HG02623 (cell line): ENCODE measurements at regions not wholly inside any gene's neighbourhood (a gene's known extent, or its start where the extent isn't known, plus 50 kb on each side); places are given as distances from the start of the nearest gene placed in this dataset.

Source experiments
- ATAC-seq: cut with Tn5 transposase; IDR thresholded peaks from one replicate; pipeline ENCODE4 v1.9.1; 2021; ENCODE audit warnings: moderate library complexity; ENCODE audit not compliant: unreplicated experiment

DNA sequence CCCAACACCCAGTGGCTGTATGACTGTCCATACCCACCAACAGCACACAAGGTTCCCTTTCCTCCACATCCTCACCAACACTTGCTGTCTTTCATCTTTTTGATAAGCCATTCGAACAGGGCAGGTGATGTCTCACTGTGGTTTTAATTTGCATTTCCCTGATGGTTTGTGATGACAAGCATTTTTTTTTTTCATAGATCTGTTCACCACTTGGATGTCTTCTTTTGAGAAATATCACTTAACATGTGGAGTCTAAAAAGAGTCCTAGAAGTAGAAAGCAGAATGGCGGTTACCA lies 198.1 kb upstream of the DIO3 start:
- no peak for ATAC-seq

DNA sequence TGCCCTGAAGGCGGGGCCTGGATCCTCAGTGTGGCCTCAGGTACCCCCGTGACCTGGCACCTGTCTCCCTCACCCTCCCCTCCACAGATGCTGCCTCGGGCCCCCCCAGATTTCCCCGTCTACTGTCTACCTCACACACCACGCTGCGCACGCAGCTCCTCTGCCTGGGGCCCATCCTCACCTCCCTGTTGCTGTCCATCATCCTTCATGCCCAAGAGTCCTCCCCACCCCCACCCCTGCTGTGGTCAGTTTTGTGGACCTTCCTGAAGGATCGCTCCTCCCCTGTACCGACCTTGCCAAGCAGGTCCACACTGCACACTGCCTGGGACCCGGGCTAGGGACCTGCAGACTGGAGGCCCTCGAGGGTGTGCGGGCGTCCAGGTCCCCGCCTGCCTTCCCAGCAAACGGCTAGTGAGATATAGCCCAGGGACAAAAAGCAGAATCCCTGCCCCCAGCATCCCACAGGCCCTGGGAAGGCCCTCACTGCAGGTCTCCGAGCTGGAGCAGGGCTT lies 197.4 kb upstream of the DIO3 start:
- no peak for ATAC-seq

DNA sequence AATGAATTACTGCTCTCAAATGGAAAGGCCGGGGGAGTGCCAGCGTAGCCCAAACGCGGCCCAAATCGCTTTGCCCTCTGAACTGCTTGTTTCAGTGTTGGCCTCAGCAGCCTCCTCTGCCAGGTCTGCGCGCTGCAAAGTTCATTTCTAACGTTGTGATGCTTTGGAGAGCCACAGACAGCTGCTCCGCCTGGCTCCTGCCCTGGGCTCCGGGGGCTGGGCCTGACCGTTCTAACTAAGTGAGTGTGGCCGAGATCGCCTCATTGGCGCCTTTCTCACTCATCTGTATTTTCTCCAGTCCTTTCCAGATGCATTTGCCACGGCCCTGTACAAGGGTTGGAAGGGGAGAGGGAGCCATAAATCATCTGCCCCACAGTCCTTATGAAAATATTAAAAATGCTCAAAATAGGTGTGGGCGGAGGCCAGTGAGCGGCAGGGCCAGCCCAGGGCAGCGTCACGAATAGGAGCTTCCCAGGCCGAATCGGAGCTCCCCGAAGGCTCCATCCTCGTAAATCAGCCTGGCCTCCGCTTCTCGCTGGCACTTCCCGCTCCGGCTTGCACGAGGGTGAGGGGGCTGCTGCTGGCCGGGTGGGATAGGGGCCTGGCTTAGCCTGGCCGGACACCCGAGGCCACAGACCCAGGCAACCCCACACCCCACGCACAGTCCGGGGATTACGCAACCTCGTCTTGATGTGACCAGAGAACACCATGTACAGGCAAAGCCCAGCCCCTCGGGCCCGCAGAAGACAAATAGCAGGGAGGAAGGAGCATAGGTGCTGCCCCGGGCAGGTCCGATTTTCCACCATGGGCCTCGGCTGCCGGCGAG lies 196.6 kb upstream of the DIO3 start:
- ATAC-seq: no peak

DNA sequence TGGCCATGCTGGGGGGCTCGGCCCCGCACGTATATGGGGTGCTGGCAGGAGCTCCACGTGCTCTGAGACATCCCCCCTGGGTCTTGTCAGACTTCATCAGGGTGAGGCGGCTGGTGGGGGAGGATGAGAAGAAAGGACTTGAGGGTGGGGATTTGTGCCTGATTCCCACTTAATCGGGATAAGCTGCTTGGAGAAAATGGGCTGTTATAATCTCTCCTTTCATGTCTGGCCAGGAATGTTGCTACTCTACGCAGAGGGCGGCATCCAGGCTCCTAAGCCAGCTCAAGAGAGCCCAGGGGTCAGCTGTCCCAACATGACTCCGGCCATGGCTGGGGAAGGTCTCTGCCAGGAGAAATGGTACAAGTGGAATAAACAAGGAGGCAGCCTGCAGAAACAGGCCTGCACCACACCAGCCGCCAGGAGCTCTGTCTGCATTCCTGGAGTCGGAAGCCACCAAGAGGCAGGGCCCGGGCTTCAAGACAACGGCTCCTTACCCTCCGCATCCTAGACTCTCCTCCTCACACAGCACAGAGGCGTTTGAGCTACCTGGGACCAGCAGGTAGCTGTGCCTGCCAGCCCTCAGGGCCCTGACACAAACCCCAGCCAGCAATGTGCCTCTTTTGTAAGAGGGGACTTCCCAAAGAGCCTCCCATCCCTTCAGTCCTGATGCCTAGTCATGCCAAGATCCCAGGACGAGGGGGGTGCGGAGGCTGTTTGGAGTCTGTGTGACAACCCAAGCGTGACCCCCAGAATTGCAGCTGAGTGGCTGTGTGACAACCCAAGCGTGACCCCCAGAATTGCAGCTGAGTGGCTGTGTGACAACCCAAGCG lies 195.8 kb upstream of the DIO3 start:
- no peak for ATAC-seq

DNA sequence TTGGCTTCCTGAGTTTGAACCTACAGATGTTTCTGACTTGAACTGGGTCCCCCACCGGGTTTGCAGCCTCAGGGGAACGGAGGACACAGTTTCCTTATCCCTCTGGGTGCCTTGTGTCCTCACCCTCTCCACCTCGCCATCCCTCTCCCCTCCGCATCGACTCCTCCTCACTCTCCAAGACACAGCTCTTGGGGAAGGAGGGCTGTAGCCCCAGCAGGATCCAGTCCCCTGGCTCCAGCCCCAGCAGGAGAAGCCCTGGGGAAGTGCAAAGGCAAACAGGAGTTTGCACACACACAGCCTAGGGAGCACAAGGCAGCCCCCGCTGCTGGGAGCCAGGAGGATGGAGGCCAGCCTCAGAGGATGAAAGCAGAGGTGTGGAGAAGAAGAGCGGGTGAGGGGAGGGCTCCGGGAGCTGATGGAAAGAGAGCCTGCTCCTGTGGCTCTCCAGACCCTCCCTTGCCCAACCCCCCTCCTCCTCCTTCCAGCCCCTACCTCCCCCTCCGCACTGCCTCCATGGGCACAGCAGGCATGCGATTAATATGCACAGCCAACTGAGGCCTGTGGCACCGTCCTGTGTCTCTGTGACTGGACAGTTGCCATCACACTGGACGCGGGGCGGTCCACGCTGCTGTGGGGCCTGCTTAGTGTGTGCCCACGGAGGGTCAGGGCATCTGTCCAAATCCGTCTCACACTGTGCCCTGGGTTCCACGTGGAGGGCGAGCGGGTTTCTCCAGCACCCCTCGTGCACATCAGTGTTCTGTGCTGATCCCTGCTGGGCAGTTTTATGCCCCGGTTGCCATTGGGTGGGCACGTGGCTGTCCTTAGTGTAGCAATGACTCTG lies 193.7 kb upstream of the DIO3 start:
- no peak for ATAC-seq

DNA sequence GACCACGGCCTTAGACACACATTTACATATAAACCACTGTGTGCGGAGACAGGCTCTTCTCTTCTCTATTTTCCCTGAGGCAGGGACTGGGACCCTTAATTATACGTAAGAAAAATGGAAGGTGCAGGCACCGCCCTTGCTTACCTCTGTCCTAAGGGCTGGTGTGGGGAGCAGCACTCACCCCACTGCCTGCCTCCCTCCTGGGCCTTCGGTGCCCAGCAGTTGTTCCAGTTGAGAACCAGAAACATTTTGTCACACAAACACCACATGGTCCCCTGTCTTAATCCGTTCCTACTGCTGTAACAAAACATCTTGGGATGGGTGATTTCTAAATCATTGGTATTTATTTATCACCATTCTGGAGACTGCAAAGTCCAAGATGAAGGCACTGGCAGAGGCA lies 192.7 kb upstream of the DIO3 start:
- ATAC-seq: no peak

DNA sequence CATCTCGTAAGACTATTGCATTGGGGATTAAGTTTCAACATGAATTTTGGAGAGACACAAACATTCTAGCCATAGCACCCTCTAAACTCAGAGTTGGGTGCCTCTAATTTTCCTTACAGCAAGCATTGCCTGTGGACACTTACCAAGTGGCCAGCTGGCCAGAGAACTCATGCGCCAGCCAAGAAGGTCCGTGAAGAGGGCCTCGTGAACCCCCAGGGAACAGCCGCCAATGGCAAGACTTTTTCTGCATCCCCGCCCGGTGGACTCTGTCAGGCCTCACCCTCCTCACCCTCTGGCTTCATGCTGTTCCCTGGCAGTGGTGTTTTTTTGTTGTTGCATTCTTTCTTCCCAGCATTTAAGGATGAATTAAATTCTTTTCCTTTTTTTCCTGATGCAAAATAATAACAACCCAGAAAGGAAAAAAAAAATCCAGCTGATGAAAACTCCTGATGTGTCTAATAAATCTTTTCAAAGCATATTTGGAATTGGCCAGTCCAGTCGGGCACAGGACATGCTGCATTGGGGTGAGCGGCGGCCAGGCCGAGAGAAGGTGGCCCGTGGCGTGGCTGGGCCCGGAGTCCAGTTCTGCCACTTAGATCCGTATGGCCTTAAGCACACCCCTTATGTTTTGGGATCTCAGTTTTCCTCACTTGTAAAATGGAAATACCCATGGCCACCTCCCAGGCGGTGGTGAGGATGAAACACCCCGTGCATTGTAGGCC lies 191.9 kb upstream of the DIO3 start:
- no peak for ATAC-seq

DNA sequence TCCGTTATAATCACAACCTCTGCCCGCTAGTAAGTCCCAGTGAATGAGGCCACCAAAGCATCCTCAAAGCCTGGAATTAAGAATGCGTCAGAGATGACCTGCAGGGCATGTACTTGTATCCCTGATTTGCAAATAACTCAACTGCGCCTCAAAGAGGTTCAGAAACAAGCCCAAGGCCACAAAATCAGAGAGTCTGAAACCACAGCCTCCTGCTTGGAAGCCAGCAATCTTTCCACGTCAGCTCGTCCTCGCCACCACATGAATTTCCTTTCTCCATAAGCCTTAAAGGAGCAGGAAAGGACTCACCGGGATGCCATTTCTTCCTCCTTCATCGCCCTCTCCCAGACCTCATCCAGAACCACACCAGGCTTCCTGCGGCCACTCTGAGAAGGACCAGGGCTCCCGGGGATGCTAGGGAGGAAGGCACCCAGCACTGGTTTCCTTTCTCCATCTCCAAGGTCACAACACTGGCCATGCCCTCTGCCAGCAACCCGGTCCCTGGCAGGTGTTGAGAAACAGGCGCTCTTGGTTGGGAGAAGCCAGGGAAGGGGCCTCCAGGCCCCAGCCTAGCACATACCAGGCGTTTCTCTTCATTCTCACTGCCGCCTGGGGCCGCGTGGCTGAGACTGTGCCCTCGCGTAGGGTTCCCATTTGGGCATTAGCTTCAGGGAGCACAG lies 191.2 kb upstream of the DIO3 start:
- ATAC-seq: no peak

DNA sequence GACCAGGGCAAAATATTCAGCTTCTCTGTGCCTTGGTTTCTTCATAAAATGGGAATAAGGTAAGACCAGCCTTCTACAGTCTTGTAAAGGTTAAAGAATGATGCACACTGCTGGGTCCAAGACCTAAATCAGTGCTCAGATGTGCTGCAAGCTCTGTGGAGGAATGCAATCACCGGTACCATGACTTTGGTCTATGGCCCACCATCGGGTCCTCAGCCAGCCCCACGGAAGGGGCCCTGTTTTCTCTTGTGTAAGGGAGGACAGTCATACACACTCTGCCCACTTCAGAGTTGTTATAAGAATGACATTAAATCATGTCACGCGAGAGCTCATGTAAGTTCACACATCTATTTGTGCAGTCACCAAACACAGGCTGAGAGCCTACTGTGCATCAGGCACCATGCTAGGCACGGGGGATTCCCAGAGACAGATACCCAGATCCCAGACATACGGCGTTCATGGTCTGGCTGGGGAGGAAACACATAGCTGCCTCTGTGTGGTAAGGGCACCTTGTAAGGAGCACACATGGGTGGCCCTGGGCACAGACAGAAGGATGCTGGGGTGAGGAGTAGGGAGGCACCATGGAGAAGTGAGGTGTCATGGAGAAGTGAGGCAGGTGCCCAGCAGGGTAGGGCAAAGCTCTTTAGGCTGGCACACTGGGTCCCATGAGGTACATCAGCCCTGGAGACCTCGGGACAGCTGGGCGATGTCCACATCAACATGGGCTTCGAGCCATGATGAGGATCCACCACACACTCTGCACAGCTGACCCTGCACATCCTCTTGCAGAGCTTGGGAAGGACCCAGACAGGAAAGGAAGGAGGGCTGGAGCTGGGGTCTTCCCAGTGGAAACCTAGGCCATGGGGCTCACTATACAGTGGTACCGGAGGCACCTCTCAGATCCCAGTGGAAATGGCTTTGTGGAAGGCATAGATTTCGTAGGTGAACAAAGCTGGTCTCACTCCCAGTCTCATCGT lies 190.4 kb upstream of the DIO3 start:
- ATAC-seq: no peak

DNA sequence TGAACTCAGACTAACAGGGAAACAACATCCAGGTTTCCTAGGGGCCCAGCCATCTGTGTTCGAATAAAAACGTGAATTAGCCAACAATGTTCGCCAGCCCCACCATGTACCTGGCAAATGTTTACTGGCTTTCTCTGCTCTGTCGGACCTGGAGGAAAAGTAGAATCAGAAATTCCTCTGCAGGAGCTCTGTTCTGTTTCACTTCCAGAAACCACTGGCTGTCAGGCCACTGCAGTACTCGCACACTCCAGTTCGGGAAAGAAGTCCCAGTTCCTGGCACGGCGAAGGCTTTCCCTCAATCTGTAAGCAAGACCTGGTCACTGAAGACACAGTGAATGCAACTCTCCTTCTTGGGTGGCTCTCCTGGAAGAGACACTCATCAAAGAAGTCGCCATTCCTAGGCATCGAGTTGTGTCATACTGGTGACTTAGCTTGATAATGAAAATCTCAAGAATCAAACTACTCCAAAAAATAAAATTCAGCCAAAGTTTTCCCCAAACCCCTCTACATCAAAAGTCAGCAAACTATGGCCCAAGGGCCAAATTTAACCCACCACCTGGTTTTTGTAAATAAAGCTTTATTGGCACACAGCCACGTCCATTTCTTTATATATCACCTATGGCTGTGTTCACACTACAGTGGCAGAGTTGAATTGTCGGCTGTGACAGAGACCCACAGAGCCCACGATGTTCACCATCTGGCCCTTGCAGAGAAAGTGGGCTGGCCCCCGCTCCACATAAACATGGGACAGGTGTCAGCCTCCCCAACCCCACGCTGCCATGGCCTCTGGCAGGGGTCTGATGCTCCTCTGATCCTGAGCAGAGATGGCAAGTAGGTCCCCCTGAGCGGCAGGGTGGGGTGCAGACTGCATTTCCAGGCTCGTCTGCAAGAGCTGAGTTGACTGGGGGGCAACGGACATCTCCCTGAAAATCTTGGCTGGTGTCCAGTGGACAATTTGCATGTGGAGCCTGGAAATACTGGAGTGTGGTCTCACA lies 189.2 kb upstream of the DIO3 start:
- ATAC-seq: no peak

DNA sequence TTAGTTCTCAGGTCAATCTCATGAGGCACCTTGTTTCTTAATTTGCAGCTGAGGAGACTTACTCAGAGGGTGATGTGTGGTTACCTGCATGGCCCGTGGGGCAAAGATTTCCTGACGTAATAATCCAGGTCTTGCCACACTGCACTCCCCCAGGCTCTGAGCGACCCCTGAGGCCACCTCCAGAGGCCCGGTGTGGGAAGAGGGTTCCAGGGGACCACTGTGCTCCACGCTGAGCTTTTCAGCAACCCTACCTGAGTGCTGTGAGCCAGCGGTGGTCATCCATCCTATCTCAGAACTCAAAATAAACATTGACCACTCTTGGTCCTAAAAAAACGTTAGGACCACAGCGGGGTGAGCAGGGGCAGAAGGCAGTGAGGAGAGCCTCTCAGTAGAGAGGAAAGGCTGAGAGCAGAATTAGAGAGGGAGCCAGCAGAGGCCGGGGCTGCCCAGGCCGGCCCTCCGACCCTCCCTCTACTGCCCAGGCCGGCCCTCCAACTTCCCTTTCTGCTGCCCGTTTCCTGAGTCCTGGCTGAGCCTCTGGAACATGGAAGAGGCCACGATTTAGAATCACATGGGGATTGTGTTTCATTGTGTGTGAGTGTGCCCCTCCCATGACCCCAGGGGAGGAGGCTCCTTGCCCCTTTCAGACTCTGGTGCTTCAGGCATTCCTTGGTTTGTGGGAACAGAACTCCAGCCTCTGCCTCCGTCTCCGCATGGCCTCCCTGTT lies 188.2 kb upstream of the DIO3 start:
- no peak for ATAC-seq

DNA sequence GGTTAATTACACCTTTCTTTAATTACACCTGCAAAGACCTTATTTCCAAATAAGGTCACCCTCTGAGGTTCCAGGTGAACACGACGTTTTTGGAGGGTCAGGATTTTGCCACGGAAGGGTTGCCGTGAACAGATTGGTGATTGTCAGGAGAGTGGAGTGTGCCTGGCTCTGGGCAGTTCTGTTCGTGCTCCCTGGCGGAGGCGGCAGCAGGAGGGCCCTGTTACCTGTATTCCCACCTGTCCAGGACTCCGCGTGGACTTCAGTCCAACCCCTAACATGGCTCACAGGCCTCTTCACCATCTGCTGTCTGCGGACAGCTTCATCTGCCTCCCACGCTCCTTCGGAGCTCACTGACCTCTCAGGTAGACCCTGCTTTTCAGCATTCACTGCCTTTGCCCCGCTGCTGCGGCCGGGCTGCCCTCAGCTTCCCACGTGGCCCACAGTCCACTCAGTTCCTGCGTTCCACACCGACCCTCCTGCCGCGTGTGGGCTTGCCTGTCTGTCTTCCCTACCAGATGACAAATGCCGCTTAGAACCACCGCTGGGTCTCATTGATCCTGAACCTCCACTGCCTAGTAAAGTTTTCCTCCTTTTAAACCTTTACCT lies 187.5 kb upstream of the DIO3 start:
- no peak for ATAC-seq

DNA sequence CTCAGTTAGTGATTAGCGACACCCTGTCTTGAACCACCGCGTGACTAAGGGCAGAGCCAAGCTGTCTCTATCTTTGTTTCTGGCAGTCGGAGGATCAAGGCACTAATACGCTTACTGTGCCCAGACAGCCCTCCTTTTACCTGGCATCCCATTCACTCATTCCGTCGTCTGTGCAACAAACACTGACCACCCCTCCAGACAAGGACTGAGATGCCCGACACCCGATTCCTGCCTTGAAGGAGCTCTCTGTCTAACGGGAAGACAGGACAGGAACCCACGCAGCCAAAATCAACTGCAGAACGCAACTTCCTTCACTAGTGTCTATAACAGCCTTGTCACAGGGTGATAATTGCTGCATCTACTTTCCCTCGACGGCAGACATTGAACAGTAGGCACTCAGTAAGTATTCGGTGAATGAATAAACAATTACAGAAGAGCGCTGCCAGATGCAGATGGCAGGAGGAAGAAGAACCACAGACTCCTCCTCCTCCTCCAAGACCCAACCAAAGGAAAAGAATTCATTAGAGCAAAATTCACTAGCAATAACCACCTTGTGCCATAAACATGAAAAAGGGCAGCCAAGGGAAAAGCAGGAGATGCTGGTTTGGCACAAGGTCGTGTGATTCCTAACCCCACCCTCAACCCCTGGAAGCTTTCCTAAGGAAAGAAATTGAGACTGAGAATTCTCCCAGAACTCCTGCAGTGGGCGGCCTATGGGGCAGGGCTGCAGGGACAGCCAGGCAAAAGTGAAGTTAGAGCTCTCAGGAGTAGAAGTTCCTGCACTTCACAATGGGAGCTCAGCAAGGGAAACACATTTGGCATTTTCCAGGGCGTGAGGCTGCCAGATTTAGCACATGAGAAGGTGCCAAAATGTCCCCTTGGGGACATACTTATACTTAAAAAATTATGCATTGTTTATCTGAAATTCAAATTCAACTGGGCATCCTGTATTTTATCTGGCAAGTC lies 186.6 kb upstream of the DIO3 start:
- ATAC-seq: no peak

DNA sequence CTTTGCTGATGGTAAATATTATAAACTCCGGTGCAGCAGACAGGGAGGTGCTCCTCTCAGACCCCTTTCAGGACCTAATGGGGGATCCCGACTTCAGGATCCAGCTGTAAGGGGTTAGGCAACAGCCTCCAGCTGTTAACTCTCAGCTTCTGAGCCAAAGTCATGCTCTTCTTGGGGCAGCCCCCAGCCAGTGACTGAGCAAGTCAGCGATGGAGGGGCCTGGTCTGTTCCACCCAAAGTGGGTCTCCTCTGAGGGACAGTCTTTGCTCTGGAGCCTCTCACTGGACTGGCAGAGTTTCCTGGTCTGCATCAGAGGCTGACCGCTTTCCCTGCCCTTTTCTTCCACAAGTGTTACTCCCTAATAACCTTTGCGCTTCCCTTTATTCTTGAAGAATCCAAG lies 184.2 kb upstream of the DIO3 start:
- no peak for ATAC-seq

DNA sequence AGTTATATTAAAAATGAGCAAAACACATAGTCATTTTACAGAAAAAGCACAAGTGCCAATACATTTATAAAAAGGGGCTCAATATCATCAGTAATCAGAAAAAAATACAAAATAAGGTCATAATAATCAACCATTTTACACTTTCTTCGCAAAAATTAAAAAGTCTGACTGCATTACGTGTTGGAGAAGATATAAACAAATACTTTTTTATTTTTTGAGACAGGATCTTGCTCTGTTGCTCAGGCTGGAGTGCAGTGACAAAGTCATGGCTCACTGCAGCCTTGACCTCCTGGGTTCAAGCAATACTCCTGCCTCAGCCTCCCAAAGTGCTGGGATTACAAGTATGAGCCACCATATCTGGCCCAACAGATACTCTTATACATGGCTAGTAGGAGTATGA lies 181.5 kb upstream of the DIO3 start:
- no peak for ATAC-seq

DNA sequence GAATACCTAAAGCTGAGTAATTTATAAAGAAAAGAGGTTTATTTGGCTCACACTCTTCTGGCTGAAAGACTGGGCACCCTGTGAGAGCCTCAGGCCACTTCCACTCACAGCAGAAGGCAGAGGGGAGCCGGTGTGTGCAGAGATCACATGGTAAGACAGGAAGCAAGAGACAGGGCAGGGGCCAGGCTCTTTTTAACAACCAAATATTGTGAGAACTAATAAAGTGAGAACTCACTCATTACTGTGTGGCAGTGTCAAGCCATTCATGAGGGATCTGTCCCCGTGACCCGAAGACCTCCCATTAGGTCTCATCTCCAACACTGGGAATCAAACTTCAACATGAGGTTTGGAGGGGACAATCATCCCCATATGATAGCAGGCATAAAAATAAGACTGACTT lies 180.8 kb upstream of the DIO3 start:
- ATAC-seq: no peak
